GM20000 (cell line): ENCODE measurements at regions not wholly inside any gene's neighbourhood (a gene's known extent, or its start where the extent isn't known, plus 50 kb on each side); places are given as distances from the start of the nearest gene placed in this dataset.

Experiments
- DNase-seq: peaks from one replicate; pipeline ENCODE4 v3.0.0; 2012; ENCODE audit warnings: low spot score
- TF ChIP-seq, protein P1 (sequence below): IDR thresholded peaks from 2 replicates; pipeline ENCODE4 v1.5.1; 2012; ENCODE audit warnings: mild to moderate bottlenecking, control low read depth; ENCODE audit errors: extremely low read depth, missing control alignments

DNA sequence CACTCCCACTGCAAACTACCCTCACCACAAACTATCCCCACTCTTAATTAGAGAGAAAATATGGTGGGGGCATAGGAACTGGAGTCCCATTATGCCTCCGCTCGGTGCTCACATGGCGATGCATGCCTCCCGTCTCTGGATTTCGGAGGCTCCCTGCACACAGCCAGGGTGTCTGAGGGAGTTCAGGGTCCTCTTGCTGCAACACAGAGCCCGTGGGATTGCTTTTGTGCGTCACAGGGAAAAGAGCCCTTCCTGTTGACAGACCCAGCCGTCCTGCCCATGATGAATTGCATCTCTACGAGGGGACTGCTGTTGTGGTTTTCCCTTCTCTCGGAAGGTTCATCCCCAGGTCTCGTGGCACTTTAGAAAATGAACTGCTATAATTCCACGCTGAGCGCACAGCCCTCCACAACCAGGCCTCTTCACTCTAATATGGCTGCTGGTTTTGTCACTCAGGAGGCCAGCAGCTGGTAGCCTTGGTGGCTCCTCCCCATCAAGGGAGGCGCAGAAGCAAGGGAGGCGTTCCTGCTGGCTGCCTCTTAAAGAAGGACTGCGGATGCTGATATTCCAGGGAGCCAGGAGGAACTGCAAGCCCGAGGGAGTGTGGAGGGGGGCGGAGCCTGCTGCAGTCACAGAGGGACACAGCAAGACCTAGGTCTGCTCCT lies 158.0 kb downstream of the KCNA5 start:
- DNase-seq = no peak
- TF ChIP-seq, protein P1, sequence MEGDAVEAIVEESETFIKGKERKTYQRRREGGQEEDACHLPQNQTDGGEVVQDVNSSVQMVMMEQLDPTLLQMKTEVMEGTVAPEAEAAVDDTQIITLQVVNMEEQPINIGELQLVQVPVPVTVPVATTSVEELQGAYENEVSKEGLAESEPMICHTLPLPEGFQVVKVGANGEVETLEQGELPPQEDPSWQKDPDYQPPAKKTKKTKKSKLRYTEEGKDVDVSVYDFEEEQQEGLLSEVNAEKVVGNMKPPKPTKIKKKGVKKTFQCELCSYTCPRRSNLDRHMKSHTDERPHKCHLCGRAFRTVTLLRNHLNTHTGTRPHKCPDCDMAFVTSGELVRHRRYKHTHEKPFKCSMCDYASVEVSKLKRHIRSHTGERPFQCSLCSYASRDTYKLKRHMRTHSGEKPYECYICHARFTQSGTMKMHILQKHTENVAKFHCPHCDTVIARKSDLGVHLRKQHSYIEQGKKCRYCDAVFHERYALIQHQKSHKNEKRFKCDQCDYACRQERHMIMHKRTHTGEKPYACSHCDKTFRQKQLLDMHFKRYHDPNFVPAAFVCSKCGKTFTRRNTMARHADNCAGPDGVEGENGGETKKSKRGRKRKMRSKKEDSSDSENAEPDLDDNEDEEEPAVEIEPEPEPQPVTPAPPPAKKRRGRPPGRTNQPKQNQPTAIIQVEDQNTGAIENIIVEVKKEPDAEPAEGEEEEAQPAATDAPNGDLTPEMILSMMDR = no peak

DNA sequence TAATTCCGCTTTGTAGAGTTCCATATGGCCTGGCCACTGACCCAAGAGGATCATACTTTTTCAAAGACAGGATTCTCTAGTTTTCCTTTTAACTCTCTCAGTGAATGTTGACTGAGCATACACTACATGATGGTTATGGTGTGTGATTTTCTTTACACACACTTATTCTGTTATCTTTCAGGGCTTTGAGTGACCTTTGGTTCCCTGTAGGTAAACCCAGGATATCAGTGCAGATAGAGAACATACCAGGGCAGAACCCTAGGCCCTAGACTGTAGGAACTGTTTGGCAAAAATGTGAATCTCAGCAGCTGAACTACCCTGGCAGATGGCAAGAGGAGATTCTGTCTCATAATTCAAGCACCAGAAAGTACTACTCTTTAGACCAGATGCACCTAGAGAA lies 159.6 kb downstream of the KCNA5 start:
- TF ChIP-seq, protein P1 = no peak

DNA sequence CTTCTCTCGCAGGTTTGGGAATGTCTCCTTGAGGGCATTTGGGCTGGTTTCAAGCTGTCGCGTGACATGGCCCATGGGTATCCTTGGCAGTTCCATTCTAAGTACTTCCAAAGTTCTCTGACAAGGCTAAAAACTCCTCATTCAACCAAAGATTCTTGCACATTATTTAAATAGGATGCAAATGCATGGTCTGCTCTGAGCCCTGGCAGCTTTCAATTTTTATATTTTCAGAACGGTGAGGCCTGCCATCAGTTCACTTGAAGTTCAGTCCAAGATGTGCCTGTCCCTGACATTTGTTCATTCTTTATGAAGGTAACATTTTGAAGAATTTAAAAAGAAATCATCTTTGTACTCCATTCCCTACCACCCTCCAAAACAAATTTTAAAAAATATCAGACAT lies 160.0 kb downstream of the KCNA5 start:
- TF ChIP-seq, protein P1 = no peak

More for the DNA sequence above, 159.6 kb downstream of the KCNA5 start:
- DNase-seq = no peak

DNA sequence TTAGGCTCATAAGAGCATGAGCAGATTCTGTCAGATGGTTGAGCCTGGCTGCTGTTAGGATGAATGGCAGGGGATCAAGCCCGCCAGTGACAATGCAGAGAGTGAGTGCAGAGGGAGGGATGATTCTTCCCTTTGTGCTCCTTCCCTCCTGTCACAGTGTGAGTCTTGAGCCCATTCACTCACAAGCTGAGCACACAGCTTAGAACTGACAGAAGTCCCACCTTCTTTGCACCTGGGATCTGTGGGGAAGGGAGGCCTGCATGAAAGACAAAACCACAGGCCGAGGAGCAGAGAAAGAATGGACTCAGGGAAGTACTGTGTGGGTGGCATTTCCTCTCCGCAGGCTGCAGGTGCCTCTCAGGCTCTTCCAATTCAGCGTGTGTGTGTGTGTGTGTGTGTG lies 160.6 kb downstream of the KCNA5 start:
- DNase-seq = no peak
- TF ChIP-seq, protein P1 = no peak

More for the DNA sequence above, 160.0 kb downstream of the KCNA5 start:
- no peak for DNase-seq

DNA sequence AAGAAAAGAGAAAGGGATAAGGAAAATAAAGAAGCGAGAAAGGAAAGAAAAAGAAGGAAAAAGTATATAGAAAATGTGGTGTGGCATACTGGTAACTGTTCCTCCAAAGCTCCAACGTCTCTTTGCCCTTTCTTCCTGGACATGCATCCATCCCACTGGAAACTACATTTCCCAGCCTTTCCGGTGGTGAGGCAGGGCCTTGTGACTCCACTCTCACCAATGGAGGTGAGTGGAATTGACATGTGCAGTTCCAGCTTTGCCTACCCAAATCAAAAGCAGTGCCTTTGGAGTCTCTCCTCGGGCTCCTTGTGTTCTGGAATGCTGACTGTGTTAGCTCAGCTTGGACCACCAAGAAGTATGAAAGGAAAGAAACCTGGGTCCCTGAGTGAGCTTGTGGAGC lies 161.2 kb downstream of the KCNA5 start:
- TF ChIP-seq, protein P1 = no peak
- no peak for DNase-seq

DNA sequence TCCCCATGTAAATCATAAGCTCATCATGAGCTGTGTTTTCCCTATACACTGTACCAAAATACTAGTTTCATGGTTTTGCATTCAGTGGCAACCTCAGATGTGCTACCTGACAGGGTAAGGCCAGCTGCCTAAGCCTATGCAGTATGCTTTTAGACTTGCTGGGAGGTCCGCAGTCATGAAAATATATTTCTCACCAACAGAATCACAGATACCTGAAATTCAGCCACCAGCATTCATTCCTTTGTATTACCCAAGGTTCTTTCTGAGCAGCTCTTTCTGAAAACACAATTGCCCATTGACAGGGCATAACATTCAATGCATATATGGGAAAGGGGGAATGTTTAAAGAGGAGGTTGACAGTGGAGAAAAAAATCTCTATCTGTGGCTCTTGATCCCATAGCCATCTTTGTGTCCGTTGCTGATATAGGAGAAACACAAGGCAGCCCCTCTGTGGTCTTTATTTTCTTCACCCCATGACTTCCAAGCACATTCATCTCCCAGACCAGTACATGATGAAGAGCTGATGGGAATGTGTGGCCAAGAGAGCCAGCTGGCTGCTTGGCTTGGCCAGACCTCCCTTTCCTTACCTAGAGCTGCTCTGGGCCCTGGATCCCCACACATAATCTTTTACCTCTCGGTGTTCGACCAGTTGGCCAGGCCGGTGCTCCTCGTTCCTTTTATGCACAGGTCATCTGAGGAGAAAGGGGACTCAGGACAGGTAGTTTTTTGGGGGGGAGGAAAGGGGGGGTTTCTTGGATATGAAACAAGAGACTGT lies 162.9 kb downstream of the KCNA5 start:
- no peak for DNase-seq
- TF ChIP-seq, protein P1 = no peak

DNA sequence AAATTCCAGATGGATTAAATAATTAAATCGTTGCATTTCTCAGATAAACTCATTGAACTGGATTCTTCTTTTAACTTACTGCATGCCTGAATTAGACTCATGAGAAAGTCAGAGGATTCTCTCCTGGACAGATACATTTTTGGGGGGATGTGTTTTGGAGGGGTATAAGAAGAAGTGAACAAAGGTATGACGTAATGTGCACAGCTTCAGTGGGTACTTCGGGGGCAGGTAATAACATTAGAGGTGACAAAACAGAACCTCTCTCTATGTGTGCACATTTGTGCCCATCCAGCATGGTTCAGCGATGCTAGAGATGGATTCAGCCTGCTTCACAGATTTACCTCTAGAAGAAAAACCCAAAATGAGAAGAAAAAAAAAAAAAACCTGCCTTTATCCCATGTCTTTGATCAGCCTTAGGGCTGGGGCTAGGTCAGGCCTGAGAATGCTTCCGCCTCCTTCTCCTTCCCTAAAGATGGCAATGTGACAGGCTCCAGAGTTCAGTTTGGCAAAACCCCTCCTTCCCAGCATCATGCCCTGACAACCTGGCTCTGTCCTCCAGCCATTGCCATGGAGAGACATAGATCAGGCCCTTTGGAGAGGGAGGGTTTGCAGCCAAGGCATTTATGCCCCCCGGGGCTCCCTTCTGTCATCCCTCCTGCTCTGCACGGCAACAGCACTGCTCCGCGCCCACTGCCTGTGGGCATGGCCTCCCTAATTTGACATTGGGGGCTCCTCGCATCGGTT lies 166.7 kb downstream of the KCNA5 start:
- TF ChIP-seq, protein P1 = no peak
- DNase-seq = no peak
